ENCODE measurements at regions not wholly inside any gene's neighbourhood (a gene's known extent, or its start where the extent isn't known, plus 50 kb on each side); places are given as distances from the start of the nearest gene placed in this dataset.

DNA sequence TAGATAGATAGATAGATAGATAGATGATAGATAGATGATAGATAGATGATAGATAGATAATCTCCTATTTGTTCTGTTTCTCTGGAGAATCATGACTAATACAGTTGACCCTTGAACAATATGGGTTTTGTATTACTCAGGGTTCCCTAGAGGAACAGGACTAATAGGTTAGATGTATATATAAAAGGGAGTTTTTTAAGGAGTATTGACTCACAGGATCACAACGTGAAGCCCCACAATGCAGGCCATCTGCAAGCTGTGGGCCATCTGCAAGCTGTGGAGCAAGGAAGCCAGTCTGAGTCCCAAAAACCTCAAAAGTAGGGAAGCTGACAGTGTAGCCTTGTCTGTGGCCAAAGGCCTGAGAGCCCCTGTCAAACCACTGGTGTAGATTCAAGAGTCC lies 67.6 kb downstream of the PYDC2 start:
- Histone ChIP-seq H3K9ac (ENCODE audit: low read depth in 1 of 2, low read length in 2 of 2) (no peak overlapping the region), H3K4me3 (ENCODE audit: low read depth in 1 of 3, low read length in 3 of 3) (no peak overlapping the region), H3K36me3 (ENCODE audit: control insufficient read depth in 4 of 4, insufficient read depth in 3 of 4, low read depth in 1 of 4, low read length in 3 of 4) (no peaks in the 10 kb centered on the region), H3K27ac (ENCODE audit: low read depth in 1 of 2, low read length in 2 of 2) (no peak overlapping the region), H3K27me3 (ENCODE audit: control insufficient read depth in 4 of 4, insufficient read depth in 4 of 4, low read length in 3 of 4) (no peaks in the 10 kb centered on the region), H3K4me1 (ENCODE audit: control insufficient read depth in 4 of 4, insufficient read depth in 4 of 4, low read length in 3 of 4) (no peaks in the 10 kb centered on the region), H3K9me3 (ENCODE audit: control insufficient read depth in 4 of 4, low read length in 3 of 4) (no peaks in the 10 kb centered on the region)
- no peak for DNase-seq (ENCODE audit: low spot score)
- TF ChIP-seq, protein P1, sequence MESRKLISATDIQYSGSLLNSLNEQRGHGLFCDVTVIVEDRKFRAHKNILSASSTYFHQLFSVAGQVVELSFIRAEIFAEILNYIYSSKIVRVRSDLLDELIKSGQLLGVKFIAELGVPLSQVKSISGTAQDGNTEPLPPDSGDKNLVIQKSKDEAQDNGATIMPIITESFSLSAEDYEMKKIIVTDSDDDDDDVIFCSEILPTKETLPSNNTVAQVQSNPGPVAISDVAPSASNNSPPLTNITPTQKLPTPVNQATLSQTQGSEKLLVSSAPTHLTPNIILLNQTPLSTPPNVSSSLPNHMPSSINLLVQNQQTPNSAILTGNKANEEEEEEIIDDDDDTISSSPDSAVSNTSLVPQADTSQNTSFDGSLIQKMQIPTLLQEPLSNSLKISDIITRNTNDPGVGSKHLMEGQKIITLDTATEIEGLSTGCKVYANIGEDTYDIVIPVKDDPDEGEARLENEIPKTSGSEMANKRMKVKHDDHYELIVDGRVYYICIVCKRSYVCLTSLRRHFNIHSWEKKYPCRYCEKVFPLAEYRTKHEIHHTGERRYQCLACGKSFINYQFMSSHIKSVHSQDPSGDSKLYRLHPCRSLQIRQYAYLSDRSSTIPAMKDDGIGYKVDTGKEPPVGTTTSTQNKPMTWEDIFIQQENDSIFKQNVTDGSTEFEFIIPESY (IDR thresholded peaks at IDR 0.05), result no peak
- WGBS, result 79% methylated on average over 1 of the region's 1 CpG

DNA sequence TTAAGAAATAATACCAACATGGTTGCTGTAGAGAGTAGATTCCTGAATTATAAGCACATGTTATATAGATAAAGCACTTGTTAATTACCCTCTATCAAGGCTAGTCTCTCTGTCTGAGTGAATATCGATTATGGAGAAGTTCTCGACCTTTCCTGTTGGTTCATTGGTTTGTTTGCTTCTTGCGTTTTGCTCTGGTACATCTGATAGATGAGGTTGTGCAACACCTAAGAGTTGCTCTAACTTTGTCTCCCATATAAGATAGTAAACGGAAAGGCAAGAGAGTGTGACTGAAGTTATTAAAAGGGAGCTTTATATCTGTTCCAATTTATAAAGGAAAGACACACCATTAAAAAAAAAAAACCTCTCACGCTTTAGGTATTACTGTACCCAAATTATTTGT lies 69.0 kb downstream of the PYDC2 start:
- Histone ChIP-seq H3K27ac (ENCODE audit: low read depth in 1 of 2, low read length in 2 of 2) (no peak overlapping the region), H3K4me3 (ENCODE audit: low read depth in 1 of 3, low read length in 3 of 3) (no peak overlapping the region), H3K27me3 (ENCODE audit: control insufficient read depth in 4 of 4, insufficient read depth in 4 of 4, low read length in 3 of 4) (no peaks in the 10 kb centered on the region), H3K9ac (ENCODE audit: low read depth in 1 of 2, low read length in 2 of 2) (no peak overlapping the region), H3K4me1 (ENCODE audit: control insufficient read depth in 4 of 4, insufficient read depth in 4 of 4, low read length in 3 of 4) (no peaks in the 10 kb centered on the region), H3K9me3 (ENCODE audit: control insufficient read depth in 4 of 4, low read length in 3 of 4) (no peaks in the 10 kb centered on the region), H3K36me3 (ENCODE audit: control insufficient read depth in 4 of 4, insufficient read depth in 3 of 4, low read depth in 1 of 4, low read length in 3 of 4) (no peaks in the 10 kb centered on the region)
- TF ChIP-seq SP1 (IDR thresholded peaks at IDR 0.05), result no peak
- TF ChIP-seq EGR1 (IDR thresholded peaks at IDR 0.05; ENCODE audit: low read depth in 2 of 2), result no peak
- no peak for TF ChIP-seq JUND (IDR thresholded peaks at IDR 0.05)
- no peak for TF ChIP-seq RAD21 (IDR thresholded peaks at IDR 0.05)
- TF ChIP-seq, protein P2, sequence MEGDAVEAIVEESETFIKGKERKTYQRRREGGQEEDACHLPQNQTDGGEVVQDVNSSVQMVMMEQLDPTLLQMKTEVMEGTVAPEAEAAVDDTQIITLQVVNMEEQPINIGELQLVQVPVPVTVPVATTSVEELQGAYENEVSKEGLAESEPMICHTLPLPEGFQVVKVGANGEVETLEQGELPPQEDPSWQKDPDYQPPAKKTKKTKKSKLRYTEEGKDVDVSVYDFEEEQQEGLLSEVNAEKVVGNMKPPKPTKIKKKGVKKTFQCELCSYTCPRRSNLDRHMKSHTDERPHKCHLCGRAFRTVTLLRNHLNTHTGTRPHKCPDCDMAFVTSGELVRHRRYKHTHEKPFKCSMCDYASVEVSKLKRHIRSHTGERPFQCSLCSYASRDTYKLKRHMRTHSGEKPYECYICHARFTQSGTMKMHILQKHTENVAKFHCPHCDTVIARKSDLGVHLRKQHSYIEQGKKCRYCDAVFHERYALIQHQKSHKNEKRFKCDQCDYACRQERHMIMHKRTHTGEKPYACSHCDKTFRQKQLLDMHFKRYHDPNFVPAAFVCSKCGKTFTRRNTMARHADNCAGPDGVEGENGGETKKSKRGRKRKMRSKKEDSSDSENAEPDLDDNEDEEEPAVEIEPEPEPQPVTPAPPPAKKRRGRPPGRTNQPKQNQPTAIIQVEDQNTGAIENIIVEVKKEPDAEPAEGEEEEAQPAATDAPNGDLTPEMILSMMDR (IDR thresholded peaks at IDR 0.05; ENCODE audit: low read depth, low read length, missing input control), result no peak
- TF ChIP-seq, protein P1 (IDR thresholded peaks at IDR 0.05), result no peak
- TF ChIP-seq, protein P3, sequence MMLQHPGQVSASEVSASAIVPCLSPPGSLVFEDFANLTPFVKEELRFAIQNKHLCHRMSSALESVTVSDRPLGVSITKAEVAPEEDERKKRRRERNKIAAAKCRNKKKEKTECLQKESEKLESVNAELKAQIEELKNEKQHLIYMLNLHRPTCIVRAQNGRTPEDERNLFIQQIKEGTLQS (IDR thresholded peaks at IDR 0.05), result no peak
- no peak for TF ChIP-seq HNF4G (IDR thresholded peaks at IDR 0.05)
- TF ChIP-seq GABPA (IDR thresholded peaks at IDR 0.05 in 1 of 2, conservative IDR thresholded peaks at IDR 0.05 in 1 of 2), result no peak
- TF ChIP-seq NR2F2 (IDR thresholded peaks at IDR 0.05), result no peak
- TF ChIP-seq, protein P4, sequence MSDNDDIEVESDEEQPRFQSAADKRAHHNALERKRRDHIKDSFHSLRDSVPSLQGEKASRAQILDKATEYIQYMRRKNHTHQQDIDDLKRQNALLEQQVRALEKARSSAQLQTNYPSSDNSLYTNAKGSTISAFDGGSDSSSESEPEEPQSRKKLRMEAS (IDR thresholded peaks at IDR 0.05), result no peak
- no peak for TF ChIP-seq FOXA1 (IDR thresholded peaks at IDR 0.05)
- no peak for TF ChIP-seq TAF1 (conservative IDR thresholded peaks at IDR 0.05)
- TF ChIP-seq YY1 (IDR thresholded peaks at IDR 0.05), result no peak
- TF ChIP-seq FOXA2 (IDR thresholded peaks at IDR 0.05), result no peak
- WGBS, result 63% methylated on average over 5 of the region's 5 CpGs
- no peak for DNase-seq (ENCODE audit: low spot score)

All from liver (tissue), 8 donors.